ENCODE measurements at regions not wholly inside any gene's neighbourhood (a gene's known extent, or its start where the extent isn't known, plus 50 kb on each side); places are given as distances from the start of the nearest gene placed in this dataset.

DNA sequence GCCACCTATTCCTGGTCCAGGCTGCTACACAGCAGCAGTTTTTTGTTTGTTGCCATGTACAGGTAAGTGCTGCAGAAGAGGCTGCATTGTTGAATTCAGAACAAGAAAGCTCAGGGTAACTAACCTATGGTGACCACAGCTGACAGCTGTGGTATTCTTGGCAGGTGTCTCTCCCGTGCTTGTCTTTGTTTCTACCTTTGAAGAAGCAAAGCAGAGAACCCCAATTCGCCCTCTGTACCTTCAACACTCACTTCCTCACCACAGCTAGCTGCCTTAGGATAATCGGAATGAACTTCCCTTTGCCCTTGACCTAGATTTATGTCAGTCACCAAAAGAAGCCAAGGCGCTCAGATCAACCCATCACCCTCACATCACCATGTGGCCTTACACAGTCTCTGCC, 1703.3 kb upstream of the SLC10A2 start:
- H2AFZ ChIP-seq (ENCODE audit: low read length), result no peak overlapping the region
- H3K79me2 ChIP-seq (ENCODE audit: control insufficient read depth, insufficient read depth, low read length), result no peaks in the 10 kb centered on the region
- no peaks in the 10 kb centered on the region for H4K20me1 ChIP-seq (ENCODE audit: control insufficient read depth, extremely low read depth, insufficient read depth, low read length)
- H3K4me1 ChIP-seq (ENCODE audit: control insufficient read depth, extremely low read depth, insufficient read depth, low read length), result no peaks in the 10 kb centered on the region
- H3K27me3 ChIP-seq (ENCODE audit: control insufficient read depth, insufficient read depth, low read length), result no peaks in the 10 kb centered on the region
- H3K36me3 ChIP-seq (ENCODE audit: control insufficient read depth, insufficient read depth, low read length), result no peaks in the 10 kb centered on the region
- no peaks in the 10 kb centered on the region for H3K9me3 ChIP-seq (ENCODE audit: control insufficient read depth, insufficient read depth, low read depth, low read length)
- no peak for TF ChIP-seq EZH2 (IDR thresholded peaks at IDR 0.05; ENCODE audit: low read length, missing control alignments)
- H3K4me3 ChIP-seq (replicated peaks in 1 of 4; ENCODE audit: control extremely low read depth in 1 of 4, insufficient read depth in 1 of 4, low read depth in 3 of 4, low read length in 4 of 4), result no peak overlapping the region
- no peak overlapping the region for H3K27ac ChIP-seq (ENCODE audit: insufficient read depth, low read length)
- no peak for DNase-seq (ENCODE audit: low read depth in 2 of 2)
- no peak overlapping the region for H3K4me2 ChIP-seq (ENCODE audit: extremely low read depth, insufficient read depth, low read length)
- H3K9ac ChIP-seq (ENCODE audit: insufficient read depth, low read length), result no peak overlapping the region

- H3K9me3 ChIP-seq (ENCODE audit: control insufficient read depth, insufficient read depth, low read depth, low read length), result no peaks in the 10 kb centered on the region
- H4K20me1 ChIP-seq (ENCODE audit: control insufficient read depth, extremely low read depth, insufficient read depth, low read length), result no peaks in the 10 kb centered on the region
- no peaks in the 10 kb centered on the region for H3K4me1 ChIP-seq (ENCODE audit: control insufficient read depth, extremely low read depth, insufficient read depth, low read length)
- no peaks in the 10 kb centered on the region for H3K79me2 ChIP-seq (ENCODE audit: control insufficient read depth, insufficient read depth, low read length)
- no peaks in the 10 kb centered on the region for H3K27me3 ChIP-seq (ENCODE audit: control insufficient read depth, insufficient read depth, low read length)
- H3K4me2 ChIP-seq (ENCODE audit: extremely low read depth, insufficient read depth, low read length), result no peak overlapping the region
- DNase-seq (ENCODE audit: low read depth in 2 of 2), result no peak
- TF ChIP-seq CTCF (conservative IDR thresholded peaks at IDR 0.05 in 1 of 2, IDR thresholded peaks at IDR 0.05 in 1 of 2; ENCODE audit: low read depth in 1 of 2, low read length in 2 of 2) (no peak), EZH2 (IDR thresholded peaks at IDR 0.05; ENCODE audit: low read length, missing control alignments) (no peak)
- H3K27ac ChIP-seq (ENCODE audit: insufficient read depth, low read length), result no peak overlapping the region
- H3K4me3 ChIP-seq (replicated peaks in 1 of 4; ENCODE audit: control extremely low read depth in 1 of 4, insufficient read depth in 1 of 4, low read depth in 3 of 4, low read length in 4 of 4), result no peak overlapping the region
- no peaks in the 10 kb centered on the region for H3K36me3 ChIP-seq (ENCODE audit: control insufficient read depth, insufficient read depth, low read length)
- no peak overlapping the region for H2AFZ ChIP-seq (ENCODE audit: low read length)
- H3K9ac ChIP-seq (ENCODE audit: insufficient read depth, low read length), result no peak overlapping the region
Measured at GRCh38 chr13:104766319-104766718, 1700.1 kb upstream of the SLC10A2 start.

DNA sequence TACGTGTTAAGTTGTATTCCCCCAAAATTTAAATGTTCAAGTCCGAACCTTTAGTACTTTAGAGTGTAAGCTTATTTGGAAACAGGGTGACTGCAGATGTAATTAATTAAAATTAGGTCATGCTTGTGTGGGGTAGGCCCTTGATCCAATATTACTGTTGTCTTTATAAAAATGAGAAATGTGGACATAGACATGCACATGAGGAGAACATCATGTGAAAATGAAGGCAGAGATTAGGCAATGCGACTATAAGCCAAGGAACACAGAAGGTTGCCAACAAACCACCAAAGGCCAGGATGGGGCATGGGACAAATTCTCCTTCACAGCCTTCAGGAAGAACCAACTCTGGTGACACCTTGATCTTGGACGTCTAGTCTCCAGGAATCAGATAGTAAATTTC, 1698.4 kb upstream of the SLC10A2 start:
- no peak overlapping the region for H3K9ac ChIP-seq (ENCODE audit: insufficient read depth, low read length)
- H3K4me3 ChIP-seq (replicated peaks in 1 of 4; ENCODE audit: control extremely low read depth in 1 of 4, insufficient read depth in 1 of 4, low read depth in 3 of 4, low read length in 4 of 4), result no peak overlapping the region
- H3K79me2 ChIP-seq (ENCODE audit: control insufficient read depth, insufficient read depth, low read length), result no peaks in the 10 kb centered on the region
- H3K4me1 ChIP-seq (ENCODE audit: control insufficient read depth, extremely low read depth, insufficient read depth, low read length), result no peaks in the 10 kb centered on the region
- H3K36me3 ChIP-seq (ENCODE audit: control insufficient read depth, insufficient read depth, low read length), result no peaks in the 10 kb centered on the region
- no peaks in the 10 kb centered on the region for H4K20me1 ChIP-seq (ENCODE audit: control insufficient read depth, extremely low read depth, insufficient read depth, low read length)
- DNase-seq (ENCODE audit: low read depth in 2 of 2), result no peak
- H3K27ac ChIP-seq (ENCODE audit: insufficient read depth, low read length), result no peak overlapping the region
- no peak overlapping the region for H2AFZ ChIP-seq (ENCODE audit: low read length)
- no peaks in the 10 kb centered on the region for H3K27me3 ChIP-seq (ENCODE audit: control insufficient read depth, insufficient read depth, low read length)
- no peaks in the 10 kb centered on the region for H3K9me3 ChIP-seq (ENCODE audit: control insufficient read depth, insufficient read depth, low read depth, low read length)
- no peak for TF ChIP-seq CTCF (conservative IDR thresholded peaks at IDR 0.05 in 1 of 2, IDR thresholded peaks at IDR 0.05 in 1 of 2; ENCODE audit: low read depth in 1 of 2, low read length in 2 of 2)
- no peak for TF ChIP-seq EZH2 (IDR thresholded peaks at IDR 0.05; ENCODE audit: low read length, missing control alignments)
- H3K4me2 ChIP-seq (ENCODE audit: extremely low read depth, insufficient read depth, low read length), result no peak overlapping the region
